IMR-90 (cell line): ENCODE measurements at regions not wholly inside any gene's neighbourhood (a gene's known extent, or its start where the extent isn't known, plus 50 kb on each side); places are given as distances from the start of the nearest gene placed in this dataset.

Experiments used
- ATAC-seq: fragments of 200-7000 bp; cut with Tn5 transposase; 2 replicates; pipeline ENCODE4 v1.9.1; 2020; ENCODE audit warnings: low read depth, mild to moderate bottlenecking, moderate library complexity
- BruUV-seq: library from RNA; stranded (reverse); fragments of 400-500 nt; replicated peaks from 2 replicates; lab custom pipeline; 2021; lab: Mats Ljungman, UMichigan
- CTCF ChIA-PET: fragments of 300-600 bp; formaldehyde crosslinking; extraction: SDS; loops from one replicate; lab custom pipeline; 2021; ENCODE audit warnings: antibody characterized with exemption; lab: Yijun Ruan, JAX
- POLR2A ChIA-PET: fragments of 300-600 bp; sonication (Branson Sonifier 250); formaldehyde crosslinking; loops from one replicate; lab custom pipeline; 2022; ENCODE audit warnings: antibody characterized with exemption; ENCODE audit not compliant: unreplicated experiment; lab: Charles Lee
- DNase-seq: peaks from one replicate; pipeline ENCODE4 v3.0.0; 2013
- H2AFZ ChIP-seq: replicated peaks from 2 replicates; pipeline ENCODE3; 2013; ENCODE audit warnings: low read length, mild to moderate bottlenecking; ENCODE audit not compliant: poor library complexity
- H2AK5ac ChIP-seq: 2 replicates; pipeline ENCODE4 v1.6.1; 2013; ENCODE audit warnings: low read depth, low read length, inconsistent platforms
- H2AK9ac ChIP-seq: replicated peaks from 2 replicates; pipeline ENCODE3; 2013; ENCODE audit warnings: mild to moderate bottlenecking, low read depth, low read length, moderate library complexity; ENCODE audit not compliant: poor library complexity
- H2BK120ac ChIP-seq: 2 replicates; pipeline ENCODE4 v1.6.1; 2013; ENCODE audit warnings: low read depth, low read length, inconsistent platforms
- H2BK15ac ChIP-seq: 3 replicates; pipeline ENCODE4 v1.6.1; 2013; ENCODE audit warnings: low read depth, low read length, inconsistent platforms
- H2BK20ac ChIP-seq: 2 replicates; pipeline ENCODE4 v1.6.1; 2013; ENCODE audit warnings: low read depth, mild to moderate bottlenecking, inconsistent platforms, low read length, moderate library complexity
- H2BK5ac ChIP-seq: 2 replicates; pipeline ENCODE4 v1.6.1; 2013; ENCODE audit warnings: mild to moderate bottlenecking, low read depth, low read length, inconsistent platforms; ENCODE audit not compliant: poor library complexity, severe bottlenecking
- H3K14ac ChIP-seq: replicated peaks from 2 replicates; pipeline ENCODE4 v1.6.1; 2013; ENCODE audit warnings: low read depth, low read length, inconsistent platforms
- H3K18ac ChIP-seq: 2 replicates; pipeline ENCODE4 v1.6.1; 2013; ENCODE audit warnings: low read depth, low read length, control low read depth
- H3K23ac ChIP-seq: 2 replicates; pipeline ENCODE4 v1.6.1; 2013; ENCODE audit warnings: low read depth, low read length, inconsistent platforms
- H3K27ac ChIP-seq: 2 replicates; pipeline ENCODE4 v1.5.1; 2013; ENCODE audit warnings: mild to moderate bottlenecking, control low read depth, low read length; ENCODE audit not compliant: insufficient read depth
- H3K27me3 ChIP-seq: 2 replicates; pipeline ENCODE4 v1.6.1; 2013; ENCODE audit warnings: low read length; ENCODE audit not compliant: control insufficient read depth, insufficient read depth
- H3K36me3 ChIP-seq: 2 replicates; pipeline ENCODE4 v1.6.1; 2013; ENCODE audit warnings: low read length, mixed read lengths; ENCODE audit not compliant: control insufficient read depth, insufficient read depth
- H3K4ac ChIP-seq: 2 replicates; pipeline ENCODE4 v1.6.1; 2013; ENCODE audit warnings: low read depth, low read length, inconsistent platforms
- H3K4me1 ChIP-seq: 2 replicates; pipeline ENCODE4 v1.6.1; 2013; ENCODE audit warnings: low read length, mixed read lengths; ENCODE audit not compliant: control insufficient read depth, insufficient read depth
- H3K4me2 ChIP-seq: 2 replicates; pipeline ENCODE4 v1.6.1; 2013; ENCODE audit warnings: low read depth, mild to moderate bottlenecking, control low read depth, low read length, moderate library complexity
- H3K4me3 ChIP-seq: 2 replicates; pipeline ENCODE4 v1.5.1; 2013; ENCODE audit warnings: low read depth, mild to moderate bottlenecking, control low read depth, low read length, moderate library complexity; ENCODE audit not compliant: insufficient read depth
- H3K56ac ChIP-seq: 2 replicates; pipeline ENCODE4 v1.6.1; 2013; ENCODE audit warnings: low read length, inconsistent platforms; ENCODE audit not compliant: insufficient read depth; ENCODE audit errors: extremely low read depth
- H3K79me1 ChIP-seq, 2 experiments: 2 replicates each; pipeline ENCODE4 v1.6.1; 2013; ENCODE audit warnings: low read length in 2 of 2, inconsistent platforms in 1 of 2, low read depth in 1 of 2
- H3K9ac ChIP-seq: 2 replicates; pipeline ENCODE4 v1.6.1; 2013; ENCODE audit warnings: low read depth, low read length, control low read depth
- H3K9me1 ChIP-seq: 2 replicates; pipeline ENCODE4 v1.6.1; 2013; ENCODE audit warnings: low read length, inconsistent platforms; ENCODE audit not compliant: insufficient read depth
- H3K9me3 ChIP-seq: 2 replicates; pipeline ENCODE4 v1.6.1; 2013; ENCODE audit warnings: low read length; ENCODE audit not compliant: control insufficient read depth, insufficient read depth
- H4K20me1 ChIP-seq: 2 replicates; pipeline ENCODE4 v1.6.1; 2013; ENCODE audit warnings: low read length, inconsistent platforms; ENCODE audit not compliant: insufficient read depth
- H4K5ac ChIP-seq: 2 replicates; pipeline ENCODE4 v1.6.1; 2013; ENCODE audit warnings: mild to moderate bottlenecking, low read depth, low read length, control low read depth
- H4K8ac ChIP-seq, 2 experiments: 2 replicates each; pipeline ENCODE4 v1.6.1; 2013; ENCODE audit warnings: low read depth in 2 of 2, low read length in 2 of 2, control low read depth in 1 of 2, inconsistent platforms in 1 of 2
- H4K91ac ChIP-seq: 2 replicates; pipeline ENCODE4 v1.6.1; 2013; ENCODE audit warnings: low read depth, low read length, inconsistent platforms; ENCODE audit not compliant: insufficient read depth
- BHLHE40 ChIP-seq: fragments of 150-350 bp; IDR thresholded peaks from 2 replicates; pipeline ENCODE4 v1.6.1; 2016; ENCODE audit warnings: mild to moderate bottlenecking, low read depth, low read length
- CEBPB ChIP-seq: IDR thresholded peaks from 2 replicates; pipeline ENCODE4 v1.6.1; 2012; ENCODE audit warnings: low read depth, low read length, improper control_type of control experiment
- CHD1 ChIP-seq: IDR thresholded peaks from 2 replicates; pipeline ENCODE4 v1.6.1; 2012; ENCODE audit warnings: low read depth, low read length, improper control_type of control experiment
- CTCF ChIP-seq: conservative IDR thresholded peaks from 2 replicates; pipeline ENCODE4 v1.5.1; 2012; ENCODE audit warnings: mild to moderate bottlenecking, low read depth, low read length, improper control_type of control experiment
- ELK1 ChIP-seq: fragments of 150-350 bp; IDR thresholded peaks from 2 replicates; pipeline ENCODE4 v1.6.1; 2016; ENCODE audit warnings: low read depth, mild to moderate bottlenecking, low read length, moderate library complexity, borderline replicate concordance
- FOS ChIP-seq: fragments of 150-350 bp; IDR thresholded peaks from 2 replicates; pipeline ENCODE4 v1.6.1; 2016; ENCODE audit warnings: low read depth, low read length
- MAFK ChIP-seq: IDR thresholded peaks from 2 replicates; pipeline ENCODE4 v1.6.1; 2012; ENCODE audit warnings: low read depth, low read length, improper control_type of control experiment
- MAZ ChIP-seq: IDR thresholded peaks from 2 replicates; pipeline ENCODE4 v1.6.1; 2012; ENCODE audit warnings: low read depth, mild to moderate bottlenecking, low read length, improper control_type of control experiment, moderate library complexity, borderline replicate concordance
- MXI1 ChIP-seq: IDR thresholded peaks from 2 replicates; pipeline ENCODE4 v1.6.1; 2012; ENCODE audit warnings: low read depth, mild to moderate bottlenecking, low read length, moderate library complexity, borderline replicate concordance
- NFE2L2 ChIP-seq: fragments of 150-350 bp; IDR thresholded peaks from 2 replicates; pipeline ENCODE4 v1.6.1; 2016; ENCODE audit warnings: low read depth, mild to moderate bottlenecking, low read length
- POLR2A ChIP-seq: IDR thresholded peaks from 2 replicates; pipeline ENCODE4 v1.6.1; 2012; ENCODE audit warnings: mild to moderate bottlenecking, low read depth, low read length
- RAD21 ChIP-seq: IDR thresholded peaks from 2 replicates; pipeline ENCODE4 v1.6.1; 2012; ENCODE audit warnings: low read length, improper control_type of control experiment
- RCOR1 ChIP-seq: IDR thresholded peaks from 2 replicates; pipeline ENCODE4 v1.6.1; 2012; ENCODE audit warnings: mild to moderate bottlenecking, low read length, improper control_type of control experiment; ENCODE audit not compliant: insufficient replicate concordance
- RFX5 ChIP-seq: IDR thresholded peaks from 2 replicates; pipeline ENCODE4 v1.8.0; 2012; ENCODE audit warnings: low read depth, mild to moderate bottlenecking, low read length, moderate library complexity
- SMC3 ChIP-seq: fragments of 150-350 bp; IDR thresholded peaks from 2 replicates; pipeline ENCODE4 v1.6.1; 2016; ENCODE audit warnings: low read depth, mild to moderate bottlenecking, antibody characterized with exemption, low read length, moderate library complexity
- USF2 ChIP-seq: fragments of 150-350 bp; IDR thresholded peaks from 2 replicates; pipeline ENCODE4 v1.6.1; 2017; ENCODE audit warnings: mild to moderate bottlenecking, antibody characterized with exemption, low read length, low read depth
- WGBS, 2 experiments: methylation state at CpG; one replicate each; pipeline versions ENCODE4 v1.1.5 to v1.1.7; 2013; ENCODE audit warnings: missing lambda C conversion rate in 2 of 2; ENCODE audit not compliant: insufficient read length in 1 of 2; ENCODE audit errors: extremely low coverage in 2 of 2; 5-methylcytosine and 5-hydroxymethylcytosine counted together
- dilution Hi-C: fragments of 300-500 bp; cut with HindIII; formaldehyde crosslinking; loops from one replicate; pipeline ENCODE4 v1.14.3; 2018; ENCODE audit warnings: low sequenced_read_pairs; ENCODE audit not compliant: unreplicated experiment
- in situ Hi-C: fragments of 300-500 bp; cut with MboI; formaldehyde crosslinking; loops from 3 replicates; pipeline ENCODE4 v1.14.3; 2019; ENCODE audit warnings: low sequenced_read_pairs, inconsistent platforms, mixed read lengths
- intact Hi-C: fragments of 100-400 bp; cut with micrococcal nuclease; formaldehyde crosslinking; loops from 2 replicates; pipeline ENCODE4 v1.10.0; 2022

- H3K4ac ChIP-seq: no peak overlapping the region
- POLR2A ChIA-PET: no interaction called here
- H2AFZ ChIP-seq: no peak overlapping the region
- H2BK120ac ChIP-seq: no peak overlapping the region
- intact Hi-C loops: no loop called here
- peaks cover 4% of the 10 kb centered on the region; the same call in 1 of the 2 replicates for H3K9me3 ChIP-seq
- H2AK9ac ChIP-seq: no peak overlapping the region
- H3K9me1 ChIP-seq: no peaks in the 10 kb centered on the region
- no peaks in the 10 kb centered on the region for H3K36me3 ChIP-seq
- no peak overlapping the region for H3K23ac ChIP-seq
- H3K4me2 ChIP-seq: no peak overlapping the region
- no peaks in the 10 kb centered on the region for H3K79me1 ChIP-seq
- ATAC-seq: no peak
- no peak overlapping the region for H3K9ac ChIP-seq
- no peak overlapping the region for H2BK15ac ChIP-seq
- no CpG with 5 or more reads among the region's 1 CpG for WGBS, 2 experiments
- no peak overlapping the region for H2BK5ac ChIP-seq
- BruUV-seq: no TSS peak
- CTCF ChIA-PET: no interaction called here
- no peak overlapping the region for H3K14ac ChIP-seq
- H3K56ac ChIP-seq: no peak overlapping the region
- H3K27me3 ChIP-seq: no peaks in the 10 kb centered on the region
- H4K91ac ChIP-seq: no peak overlapping the region
- dilution Hi-C loops: no loop called here
- no peaks in the 10 kb centered on the region for H3K4me1 ChIP-seq
- H4K8ac ChIP-seq: no peak overlapping the region
- no peak overlapping the region for H3K4me3 ChIP-seq
- peak; percentile 29 for DNase-seq
- no peaks in the 10 kb centered on the region for H4K20me1 ChIP-seq
- no peak overlapping the region for H4K5ac ChIP-seq
- no peak overlapping the region for H3K27ac ChIP-seq
- in situ Hi-C loops: no loop called here
- no peak overlapping the region for H3K18ac ChIP-seq
- H2BK20ac ChIP-seq: no peak overlapping the region
- no peak for TF ChIP-seq POLR2A
- no peak for TF ChIP-seq RCOR1
- TF ChIP-seq BHLHE40: no peak
- no peak for TF ChIP-seq CTCF
- no peak for TF ChIP-seq USF2
- no peak for TF ChIP-seq RAD21
- no peak for TF ChIP-seq CEBPB
- TF ChIP-seq MAFK: no peak
- TF ChIP-seq ELK1: no peak
- no peak for TF ChIP-seq MXI1
- no peak for TF ChIP-seq CHD1
- TF ChIP-seq MAZ: no peak
- no peak for TF ChIP-seq NFE2L2
- TF ChIP-seq FOS: no peak
- TF ChIP-seq SMC3: no peak
- TF ChIP-seq RFX5: no peak
- no peak overlapping the region for H2AK5ac ChIP-seq
Measured at GRCh38 chr4:170651786-170652185, 562.0 kb upstream of the AADAT start.
